IMR-90 (cell line): ENCODE measurements at regions not wholly inside any gene's neighbourhood (a gene's known extent, or its start where the extent isn't known, plus 50 kb on each side); places are given as distances from the start of the nearest gene placed in this dataset.

Source experiments
- ATAC-seq: fragments of 200-7000 bp; cut with Tn5 transposase; 2 replicates; pipeline ENCODE4 v1.9.1; 2020; ENCODE audit warnings: low read depth, mild to moderate bottlenecking, moderate library complexity
- BruUV-seq: library from RNA; stranded (reverse); fragments of 400-500 nt; replicated peaks from 2 replicates; lab custom pipeline; 2021; lab: Mats Ljungman, UMichigan
- CTCF ChIA-PET: fragments of 300-600 bp; formaldehyde crosslinking; extraction: SDS; loops from one replicate; lab custom pipeline; 2021; ENCODE audit warnings: antibody characterized with exemption; lab: Yijun Ruan, JAX
- POLR2A ChIA-PET: fragments of 300-600 bp; sonication (Branson Sonifier 250); formaldehyde crosslinking; loops from one replicate; lab custom pipeline; 2022; ENCODE audit warnings: antibody characterized with exemption; ENCODE audit not compliant: unreplicated experiment; lab: Charles Lee
- DNase-seq: peaks from one replicate; pipeline ENCODE4 v3.0.0; 2013
- H2AFZ ChIP-seq: replicated peaks from 2 replicates; pipeline ENCODE3; 2013; ENCODE audit warnings: low read length, mild to moderate bottlenecking; ENCODE audit not compliant: poor library complexity
- H2AK5ac ChIP-seq: 2 replicates; pipeline ENCODE4 v1.6.1; 2013; ENCODE audit warnings: low read depth, low read length, inconsistent platforms
- H2AK9ac ChIP-seq: replicated peaks from 2 replicates; pipeline ENCODE3; 2013; ENCODE audit warnings: mild to moderate bottlenecking, low read depth, low read length, moderate library complexity; ENCODE audit not compliant: poor library complexity
- H2BK120ac ChIP-seq: 2 replicates; pipeline ENCODE4 v1.6.1; 2013; ENCODE audit warnings: low read depth, low read length, inconsistent platforms
- H2BK15ac ChIP-seq: 3 replicates; pipeline ENCODE4 v1.6.1; 2013; ENCODE audit warnings: low read depth, low read length, inconsistent platforms
- H2BK20ac ChIP-seq: 2 replicates; pipeline ENCODE4 v1.6.1; 2013; ENCODE audit warnings: low read depth, mild to moderate bottlenecking, inconsistent platforms, low read length, moderate library complexity
- H2BK5ac ChIP-seq: 2 replicates; pipeline ENCODE4 v1.6.1; 2013; ENCODE audit warnings: mild to moderate bottlenecking, low read depth, low read length, inconsistent platforms; ENCODE audit not compliant: poor library complexity, severe bottlenecking
- H3K14ac ChIP-seq: replicated peaks from 2 replicates; pipeline ENCODE4 v1.6.1; 2013; ENCODE audit warnings: low read depth, low read length, inconsistent platforms
- H3K18ac ChIP-seq: 2 replicates; pipeline ENCODE4 v1.6.1; 2013; ENCODE audit warnings: low read depth, low read length, control low read depth
- H3K23ac ChIP-seq: 2 replicates; pipeline ENCODE4 v1.6.1; 2013; ENCODE audit warnings: low read depth, low read length, inconsistent platforms
- H3K27ac ChIP-seq: 2 replicates; pipeline ENCODE4 v1.5.1; 2013; ENCODE audit warnings: mild to moderate bottlenecking, control low read depth, low read length; ENCODE audit not compliant: insufficient read depth
- H3K27me3 ChIP-seq: 2 replicates; pipeline ENCODE4 v1.6.1; 2013; ENCODE audit warnings: low read length; ENCODE audit not compliant: control insufficient read depth, insufficient read depth
- H3K36me3 ChIP-seq: 2 replicates; pipeline ENCODE4 v1.6.1; 2013; ENCODE audit warnings: low read length, mixed read lengths; ENCODE audit not compliant: control insufficient read depth, insufficient read depth
- H3K4ac ChIP-seq: 2 replicates; pipeline ENCODE4 v1.6.1; 2013; ENCODE audit warnings: low read depth, low read length, inconsistent platforms
- H3K4me1 ChIP-seq: 2 replicates; pipeline ENCODE4 v1.6.1; 2013; ENCODE audit warnings: low read length, mixed read lengths; ENCODE audit not compliant: control insufficient read depth, insufficient read depth
- H3K4me2 ChIP-seq: 2 replicates; pipeline ENCODE4 v1.6.1; 2013; ENCODE audit warnings: low read depth, mild to moderate bottlenecking, control low read depth, low read length, moderate library complexity
- H3K4me3 ChIP-seq: 2 replicates; pipeline ENCODE4 v1.5.1; 2013; ENCODE audit warnings: low read depth, mild to moderate bottlenecking, control low read depth, low read length, moderate library complexity; ENCODE audit not compliant: insufficient read depth
- H3K56ac ChIP-seq: 2 replicates; pipeline ENCODE4 v1.6.1; 2013; ENCODE audit warnings: low read length, inconsistent platforms; ENCODE audit not compliant: insufficient read depth; ENCODE audit errors: extremely low read depth
- H3K79me1 ChIP-seq, 2 experiments: 2 replicates each; pipeline ENCODE4 v1.6.1; 2013; ENCODE audit warnings: low read length in 2 of 2, inconsistent platforms in 1 of 2, low read depth in 1 of 2
- H3K9ac ChIP-seq: 2 replicates; pipeline ENCODE4 v1.6.1; 2013; ENCODE audit warnings: low read depth, low read length, control low read depth
- H3K9me1 ChIP-seq: 2 replicates; pipeline ENCODE4 v1.6.1; 2013; ENCODE audit warnings: low read length, inconsistent platforms; ENCODE audit not compliant: insufficient read depth
- H3K9me3 ChIP-seq: 2 replicates; pipeline ENCODE4 v1.6.1; 2013; ENCODE audit warnings: low read length; ENCODE audit not compliant: control insufficient read depth, insufficient read depth
- H4K20me1 ChIP-seq: 2 replicates; pipeline ENCODE4 v1.6.1; 2013; ENCODE audit warnings: low read length, inconsistent platforms; ENCODE audit not compliant: insufficient read depth
- H4K5ac ChIP-seq: 2 replicates; pipeline ENCODE4 v1.6.1; 2013; ENCODE audit warnings: mild to moderate bottlenecking, low read depth, low read length, control low read depth
- H4K8ac ChIP-seq, 2 experiments: 2 replicates each; pipeline ENCODE4 v1.6.1; 2013; ENCODE audit warnings: low read depth in 2 of 2, low read length in 2 of 2, control low read depth in 1 of 2, inconsistent platforms in 1 of 2
- H4K91ac ChIP-seq: 2 replicates; pipeline ENCODE4 v1.6.1; 2013; ENCODE audit warnings: low read depth, low read length, inconsistent platforms; ENCODE audit not compliant: insufficient read depth
- BHLHE40 ChIP-seq: fragments of 150-350 bp; IDR thresholded peaks from 2 replicates; pipeline ENCODE4 v1.6.1; 2016; ENCODE audit warnings: mild to moderate bottlenecking, low read depth, low read length
- CEBPB ChIP-seq: IDR thresholded peaks from 2 replicates; pipeline ENCODE4 v1.6.1; 2012; ENCODE audit warnings: low read depth, low read length, improper control_type of control experiment
- CHD1 ChIP-seq: IDR thresholded peaks from 2 replicates; pipeline ENCODE4 v1.6.1; 2012; ENCODE audit warnings: low read depth, low read length, improper control_type of control experiment
- ELK1 ChIP-seq: fragments of 150-350 bp; IDR thresholded peaks from 2 replicates; pipeline ENCODE4 v1.6.1; 2016; ENCODE audit warnings: low read depth, mild to moderate bottlenecking, low read length, moderate library complexity, borderline replicate concordance
- FOS ChIP-seq: fragments of 150-350 bp; IDR thresholded peaks from 2 replicates; pipeline ENCODE4 v1.6.1; 2016; ENCODE audit warnings: low read depth, low read length
- MAFK ChIP-seq: IDR thresholded peaks from 2 replicates; pipeline ENCODE4 v1.6.1; 2012; ENCODE audit warnings: low read depth, low read length, improper control_type of control experiment
- MAZ ChIP-seq: IDR thresholded peaks from 2 replicates; pipeline ENCODE4 v1.6.1; 2012; ENCODE audit warnings: low read depth, mild to moderate bottlenecking, low read length, improper control_type of control experiment, moderate library complexity, borderline replicate concordance
- MXI1 ChIP-seq: IDR thresholded peaks from 2 replicates; pipeline ENCODE4 v1.6.1; 2012; ENCODE audit warnings: low read depth, mild to moderate bottlenecking, low read length, moderate library complexity, borderline replicate concordance
- POLR2A ChIP-seq: IDR thresholded peaks from 2 replicates; pipeline ENCODE4 v1.6.1; 2012; ENCODE audit warnings: mild to moderate bottlenecking, low read depth, low read length
- RAD21 ChIP-seq: IDR thresholded peaks from 2 replicates; pipeline ENCODE4 v1.6.1; 2012; ENCODE audit warnings: low read length, improper control_type of control experiment
- RCOR1 ChIP-seq: IDR thresholded peaks from 2 replicates; pipeline ENCODE4 v1.6.1; 2012; ENCODE audit warnings: mild to moderate bottlenecking, low read length, improper control_type of control experiment; ENCODE audit not compliant: insufficient replicate concordance
- RFX5 ChIP-seq: IDR thresholded peaks from 2 replicates; pipeline ENCODE4 v1.8.0; 2012; ENCODE audit warnings: low read depth, mild to moderate bottlenecking, low read length, moderate library complexity
- SMC3 ChIP-seq: fragments of 150-350 bp; IDR thresholded peaks from 2 replicates; pipeline ENCODE4 v1.6.1; 2016; ENCODE audit warnings: low read depth, mild to moderate bottlenecking, antibody characterized with exemption, low read length, moderate library complexity
- USF2 ChIP-seq: fragments of 150-350 bp; IDR thresholded peaks from 2 replicates; pipeline ENCODE4 v1.6.1; 2017; ENCODE audit warnings: mild to moderate bottlenecking, antibody characterized with exemption, low read length, low read depth
- WGBS, 2 experiments: methylation state at CpG; one replicate each; pipeline versions ENCODE4 v1.1.5 to v1.1.7; 2013; ENCODE audit warnings: missing lambda C conversion rate in 2 of 2; ENCODE audit not compliant: insufficient read length in 1 of 2; ENCODE audit errors: extremely low coverage in 2 of 2; 5-methylcytosine and 5-hydroxymethylcytosine counted together
- dilution Hi-C: fragments of 300-500 bp; cut with HindIII; formaldehyde crosslinking; loops from one replicate; pipeline ENCODE4 v1.14.3; 2018; ENCODE audit warnings: low sequenced_read_pairs; ENCODE audit not compliant: unreplicated experiment
- in situ Hi-C: fragments of 300-500 bp; cut with MboI; formaldehyde crosslinking; loops from 3 replicates; pipeline ENCODE4 v1.14.3; 2019; ENCODE audit warnings: low sequenced_read_pairs, inconsistent platforms, mixed read lengths
- intact Hi-C: fragments of 100-400 bp; cut with micrococcal nuclease; formaldehyde crosslinking; loops from 2 replicates; pipeline ENCODE4 v1.10.0; 2022

DNA sequence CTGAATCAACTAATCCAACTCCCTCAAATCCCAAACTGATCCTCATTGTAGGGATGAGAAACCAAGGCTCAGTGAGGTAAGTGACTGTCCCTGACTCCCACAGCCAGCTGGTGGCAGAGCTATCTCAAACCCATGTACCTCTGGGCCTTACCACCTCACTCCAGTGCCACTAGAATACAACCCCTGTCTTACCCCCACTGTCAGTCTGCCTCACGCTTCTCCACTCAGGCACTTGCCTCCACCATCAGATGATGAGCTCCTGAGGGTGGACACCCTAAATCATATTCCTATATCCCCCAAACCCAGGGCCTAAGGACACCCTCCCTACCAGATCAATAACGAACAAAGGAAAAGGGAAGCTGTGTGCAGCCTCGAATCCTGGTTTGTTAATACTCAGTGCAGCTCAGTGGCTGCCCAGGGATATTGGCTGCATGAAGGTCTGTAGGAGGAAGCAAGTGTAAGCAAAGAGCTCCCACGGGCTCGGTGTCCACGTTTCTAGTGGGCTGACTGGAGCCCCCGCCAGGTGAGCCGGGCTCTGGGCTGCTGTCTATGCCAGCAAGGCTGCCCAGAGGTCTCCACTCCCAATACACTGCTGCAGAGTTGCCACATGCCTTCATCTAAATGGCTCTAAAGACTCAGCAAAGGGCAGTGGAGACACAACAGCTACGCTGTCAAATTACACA is 533.4 kb downstream of the MATN1 start:
- no peak overlapping the region for H3K56ac ChIP-seq
- in situ Hi-C loops (no loop called here), intact Hi-C loops (no loop called here), dilution Hi-C loops (no loop called here)
- H3K9me3 ChIP-seq = no peaks in the 10 kb centered on the region
- H2AK9ac ChIP-seq = no peak overlapping the region
- no peak overlapping the region for H2AFZ ChIP-seq
- no peaks in the 10 kb centered on the region for H3K9me1 ChIP-seq
- DNase-seq (no peak), ATAC-seq (no peak)
- H3K27ac ChIP-seq = no peak overlapping the region
- H4K8ac ChIP-seq = no peak overlapping the region
- H3K36me3 ChIP-seq = no peaks in the 10 kb centered on the region
- no peak overlapping the region for H3K4ac ChIP-seq
- ChIA-PET CTCF (no interaction called here), POLR2A (no interaction called here)
- no peak overlapping the region for H4K91ac ChIP-seq
- no peaks in the 10 kb centered on the region for H3K79me1 ChIP-seq
- WGBS, 2 experiments = no CpG with 5 or more reads among the region's 9 CpGs
- H4K20me1 ChIP-seq = no peaks in the 10 kb centered on the region
- H3K4me1 ChIP-seq = peaks cover 1% of the 10 kb centered on the region; the same call in 1 of the 2 replicates
- H3K18ac ChIP-seq = no peak overlapping the region
- no peak overlapping the region for H2BK5ac ChIP-seq
- H2BK120ac ChIP-seq = no peak overlapping the region
- no peak overlapping the region for H2AK5ac ChIP-seq
- no peak overlapping the region for H3K4me2 ChIP-seq
- no TSS peak for BruUV-seq
- no peak overlapping the region for H3K9ac ChIP-seq
- no peak overlapping the region for H3K14ac ChIP-seq
- H2BK20ac ChIP-seq = no peak overlapping the region
- no peak overlapping the region for H3K4me3 ChIP-seq
- H2BK15ac ChIP-seq = no peak overlapping the region
- TF ChIP-seq MXI1 = no peak
- no peak for TF ChIP-seq RCOR1
- TF ChIP-seq FOS = no peak
- no peak for TF ChIP-seq POLR2A
- no peak for TF ChIP-seq ELK1
- TF ChIP-seq BHLHE40 = no peak
- no peak for TF ChIP-seq MAFK
- TF ChIP-seq RFX5 = no peak
- no peak for TF ChIP-seq CHD1
- no peak for TF ChIP-seq SMC3
- no peak for TF ChIP-seq RAD21
- no peak for TF ChIP-seq USF2
- TF ChIP-seq CEBPB = no peak
- no peak for TF ChIP-seq MAZ
- no peak overlapping the region for H3K23ac ChIP-seq
- no peak overlapping the region for H4K5ac ChIP-seq
- H3K27me3 ChIP-seq = no peaks in the 10 kb centered on the region
